Loucy (cell line): ENCODE measurements at regions not wholly inside any gene's neighbourhood (a gene's known extent, or its start where the extent isn't known, plus 50 kb on each side); places are given as distances from the start of the nearest gene placed in this dataset.

Experiments
- EZH2phosphoT487 ChIP-seq: fragments of 200-600 bp; IDR thresholded peaks from 2 replicates; pipeline ENCODE4 v1.6.1; 2018; ENCODE audit warnings: antibody characterized with exemption, mild to moderate bottlenecking, moderate library complexity, borderline replicate concordance
- TF ChIP-seq, protein P1 (sequence below): fragments of 200-600 bp; sonication (generic); conservative IDR thresholded peaks from 2 replicates; pipeline ENCODE4 v1.5.1; 2014; ENCODE audit warnings: mild to moderate bottlenecking, antibody characterized with exemption, low read length

DNA sequence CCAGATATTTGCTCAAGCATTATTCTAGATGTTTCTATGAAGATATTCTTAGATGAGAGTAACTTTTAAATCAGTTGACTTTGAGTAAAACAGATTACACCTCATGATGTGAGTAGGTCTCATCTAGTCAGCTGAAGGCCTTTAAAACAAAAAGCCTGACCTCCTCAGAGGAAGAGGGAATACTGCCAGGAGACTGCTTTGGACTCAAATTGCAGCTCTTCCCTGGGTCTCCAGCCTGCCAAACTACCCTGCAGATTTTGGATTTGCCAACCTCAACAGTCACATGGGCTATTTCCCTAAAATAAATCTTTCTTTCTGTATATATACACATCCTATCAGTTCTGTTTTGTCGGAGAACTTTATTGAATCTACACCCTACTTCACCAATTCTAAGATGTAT, 182.5 kb upstream of the TENT5A start:
- TF ChIP-seq, protein P1, sequence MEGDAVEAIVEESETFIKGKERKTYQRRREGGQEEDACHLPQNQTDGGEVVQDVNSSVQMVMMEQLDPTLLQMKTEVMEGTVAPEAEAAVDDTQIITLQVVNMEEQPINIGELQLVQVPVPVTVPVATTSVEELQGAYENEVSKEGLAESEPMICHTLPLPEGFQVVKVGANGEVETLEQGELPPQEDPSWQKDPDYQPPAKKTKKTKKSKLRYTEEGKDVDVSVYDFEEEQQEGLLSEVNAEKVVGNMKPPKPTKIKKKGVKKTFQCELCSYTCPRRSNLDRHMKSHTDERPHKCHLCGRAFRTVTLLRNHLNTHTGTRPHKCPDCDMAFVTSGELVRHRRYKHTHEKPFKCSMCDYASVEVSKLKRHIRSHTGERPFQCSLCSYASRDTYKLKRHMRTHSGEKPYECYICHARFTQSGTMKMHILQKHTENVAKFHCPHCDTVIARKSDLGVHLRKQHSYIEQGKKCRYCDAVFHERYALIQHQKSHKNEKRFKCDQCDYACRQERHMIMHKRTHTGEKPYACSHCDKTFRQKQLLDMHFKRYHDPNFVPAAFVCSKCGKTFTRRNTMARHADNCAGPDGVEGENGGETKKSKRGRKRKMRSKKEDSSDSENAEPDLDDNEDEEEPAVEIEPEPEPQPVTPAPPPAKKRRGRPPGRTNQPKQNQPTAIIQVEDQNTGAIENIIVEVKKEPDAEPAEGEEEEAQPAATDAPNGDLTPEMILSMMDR = no peak
- TF ChIP-seq EZH2phosphoT487 = no peak
